B cell (primary cell): ENCODE measurements at regions not wholly inside any gene's neighbourhood (a gene's known extent, or its start where the extent isn't known, plus 50 kb on each side); places are given as distances from the start of the nearest gene placed in this dataset.

ENCODE experiments used
- ATAC-seq: fragments of 200-7000 bp; cut with Tn5 transposase; one replicate; pipeline ENCODE4 v1.10.0; 2021; ENCODE audit warnings: low read depth, mild to moderate bottlenecking, moderate number of reproducible peaks, moderate library complexity
- CTCF ChIA-PET: fragments of 350-600 bp; sonication (Branson Sonifier 250); formaldehyde crosslinking; loops from one replicate; lab custom pipeline; 2021; ENCODE audit warnings: antibody characterized with exemption, inconsistent platforms; lab: Charles Lee
- POLR2A ChIA-PET: fragments of 350-600 bp; sonication (Branson Sonifier 250); formaldehyde crosslinking; loops from one replicate; lab custom pipeline; 2021; ENCODE audit warnings: antibody characterized with exemption; lab: Charles Lee
- DNase-seq: peaks from one replicate; pipeline ENCODE4 v3.0.0; 2013
- H2AFZ ChIP-seq: 2 replicates; pipeline ENCODE4 v1.6.1; 2012; ENCODE audit warnings: mild to moderate bottlenecking, low read depth, low read length; ENCODE audit not compliant: insufficient read depth, poor library complexity, severe bottlenecking
- H3K27ac ChIP-seq, 2 donors: 1 replicate in 1 of 2; 2 replicates in 1 of 2; pipeline ENCODE4 v1.5.1; 2012 to 2013; ENCODE audit warnings: low read length in 2 of 2, mild to moderate bottlenecking in 2 of 2, moderate library complexity in 1 of 2
- H3K27me3 ChIP-seq, 4 experiments: fragments of 200-600 bp in 1 of 4; sonication (generic) in 1 of 4; replicated peaks in 1 of 4; 1 replicate in 2 of 4; 2 replicates in 2 of 4; pipeline versions ENCODE4 v1.6.1 to v1.7.0; 2013 to 2016; ENCODE audit warnings: low read length in 3 of 4, mild to moderate bottlenecking in 2 of 4, mixed read lengths in 1 of 4, moderate library complexity in 1 of 4; ENCODE audit not compliant: insufficient read depth in 4 of 4, control insufficient read depth in 3 of 4; ENCODE audit errors: control extremely low read depth in 1 of 4
- H3K36me3 ChIP-seq, 2 experiments: replicated peaks in 1 of 2; 1 replicate in 1 of 2; 2 replicates in 1 of 2; pipeline versions ENCODE4 v1.6.1 to v1.7.1; 2013; ENCODE audit warnings: low read length in 1 of 2; ENCODE audit not compliant: insufficient read depth in 2 of 2, control insufficient read depth in 1 of 2; ENCODE audit errors: control extremely low read depth in 1 of 2, extremely low read depth in 1 of 2
- H3K4me1 ChIP-seq, 2 donors: fragments of 200-600 bp in 1 of 2; sonication (generic) in 1 of 2; 1 replicate in 1 of 2; 2 replicates in 1 of 2; pipeline versions ENCODE4 v1.5.1 to v1.6.1; 2013 to 2017; ENCODE audit warnings: low read length in 2 of 2; ENCODE audit not compliant: control insufficient read depth in 2 of 2, insufficient read depth in 2 of 2
- H3K4me2 ChIP-seq: replicated peaks from 2 replicates; pipeline ENCODE3; 2012; ENCODE audit warnings: mild to moderate bottlenecking, low read depth, low read length; ENCODE audit not compliant: poor library complexity, severe bottlenecking
- H3K4me3 ChIP-seq, 5 experiments: fragments of 200-600 bp in 1 of 5; sonication (generic) in 1 of 5; 1 replicate in 3 of 5; 2 replicates in 2 of 5; pipeline versions ENCODE4 v1.5.1 to v1.7.0; 2011 to 2016; ENCODE audit warnings: low read length in 4 of 5, mild to moderate bottlenecking in 4 of 5, low read depth in 2 of 5, control low read depth in 1 of 5, moderate library complexity in 1 of 5; ENCODE audit not compliant: insufficient read depth in 1 of 5; ENCODE audit errors: control extremely low read depth in 1 of 5, extremely low read depth in 1 of 5
- H3K79me2 ChIP-seq: fragments of 200-600 bp; sonication (generic); one replicate; pipeline ENCODE4 v1.6.0; 2016; ENCODE audit warnings: low read length; ENCODE audit not compliant: control insufficient read depth, insufficient read depth
- H3K9ac ChIP-seq: fragments of 200-600 bp; sonication (generic); 2 replicates; pipeline ENCODE4 v1.6.1; 2017; ENCODE audit warnings: mild to moderate bottlenecking, low read length, moderate library complexity
- H3K9me3 ChIP-seq, 3 donors: one replicate each; pipeline versions ENCODE4 v1.6.1 to v1.7.1; 2013; ENCODE audit warnings: low read length in 2 of 3; ENCODE audit not compliant: control insufficient read depth in 2 of 3, insufficient read depth in 1 of 3; ENCODE audit errors: control extremely low read depth in 1 of 3
- H4K20me1 ChIP-seq: 2 replicates; pipeline ENCODE4 v1.6.0; 2012; ENCODE audit warnings: mild to moderate bottlenecking, low read length; ENCODE audit not compliant: insufficient read depth, control insufficient read depth, poor library complexity, severe bottlenecking
- H3K27ac Mint-ChIP-seq: one replicate; pipeline ENCODE4 v1.8.0; 2021; ENCODE audit warnings: mixed read lengths
- H3K27me3 Mint-ChIP-seq: one replicate; pipeline ENCODE4 v1.8.0; 2021; ENCODE audit warnings: mixed read lengths
- H3K4me1 Mint-ChIP-seq: one replicate; pipeline ENCODE4 v1.8.0; 2021; ENCODE audit warnings: mixed read lengths
- H3K4me3 Mint-ChIP-seq: one replicate; pipeline ENCODE4 v1.8.0; 2021; ENCODE audit warnings: mixed read lengths
- H3K9me3 Mint-ChIP-seq: one replicate; pipeline ENCODE4 v1.8.0; 2022; ENCODE audit warnings: mixed read lengths; ENCODE audit not compliant: insufficient read depth
- CTCF ChIP-seq: fragments of 200-600 bp; IDR thresholded peaks from one replicate; pipeline ENCODE4 v1.8.0; 2022; ENCODE audit warnings: antibody characterized with exemption, mild to moderate bottlenecking
- EZH2 ChIP-seq: IDR thresholded peaks from 2 replicates; pipeline ENCODE4 v1.6.1; 2012; ENCODE audit warnings: borderline replicate concordance, low read depth, mild to moderate bottlenecking, moderate library complexity, low read length; ENCODE audit not compliant: insufficient read depth, poor library complexity, severe bottlenecking
- WGBS: methylation state at CpG from one replicate; pipeline ENCODE4 v1.1.5; 2013; ENCODE audit warnings: missing lambda C conversion rate; ENCODE audit not compliant: insufficient coverage; 5-methylcytosine and 5-hydroxymethylcytosine counted together
- intact Hi-C: fragments of 100-400 bp; cut with micrococcal nuclease; formaldehyde crosslinking; loops from one replicate; pipeline ENCODE4 v1.10.0; 2022

- Histone ChIP-seq H3K4me3 (no peak overlapping the region), H3K36me3 (no peaks in the 10 kb centered on the region), H3K4me1 (no peaks in the 10 kb centered on the region), H3K79me2 (no peaks in the 10 kb centered on the region), H3K27ac (no peak overlapping the region), H3K27me3 (no peaks in the 10 kb centered on the region), H3K4me2 (no peak overlapping the region), H4K20me1 (no peaks in the 10 kb centered on the region), H3K9ac (no peak overlapping the region), H3K9me3 (peaks cover 0 to 10% (median 0%) of the 10 kb centered on the region in 3 donors), H2AFZ (no peak overlapping the region)
- POLR2A ChIA-PET, result no interaction called here
- 50% methylated on average over 1 of the region's 2 CpGs for WGBS
- intact Hi-C loops, result no loop called here
- TF ChIP-seq CTCF (no peak), EZH2 (no peak)
- Mint-ChIP-seq H3K4me1 (no peaks in the 10 kb centered on the region), H3K4me3 (no peak overlapping the region), H3K27ac (no peak overlapping the region), H3K9me3 (peaks cover 6% of the 10 kb centered on the region), H3K27me3 (no peaks in the 10 kb centered on the region)
- DNase-seq (no peak), ATAC-seq (no peak)
- CTCF ChIA-PET, result no interaction called here
Measured at GRCh38 chr5:85545129-85545528, 1072.6 kb upstream of the COX7C start.

GRCh38 chr5:85549229-85549628 lies 1068.5 kb upstream of the COX7C start:
- ChIA-PET CTCF (no interaction called here), POLR2A (no interaction called here)
- Histone ChIP-seq H3K79me2 (no peaks in the 10 kb centered on the region), H3K9ac (no peak overlapping the region), H3K27ac (no peak overlapping the region), H3K27me3 (no peaks in the 10 kb centered on the region), H4K20me1 (no peaks in the 10 kb centered on the region), H3K4me2 (no peak overlapping the region), H3K4me3 (no peak overlapping the region), H3K9me3 (peaks cover 0 to 20% (median 2%) of the 10 kb centered on the region in 3 donors), H2AFZ (no peak overlapping the region), H3K4me1 (no peaks in the 10 kb centered on the region), H3K36me3 (no peaks in the 10 kb centered on the region)
- Mint-ChIP-seq H3K27ac (no peak overlapping the region), H3K4me3 (no peak overlapping the region), H3K4me1 (no peaks in the 10 kb centered on the region), H3K9me3 (peaks cover 11% of the 10 kb centered on the region), H3K27me3 (no peaks in the 10 kb centered on the region)
- DNase-seq (no peak), ATAC-seq (no peak)
- intact Hi-C loops, result no loop called here
- TF ChIP-seq CTCF, result no peak
- no peak for TF ChIP-seq EZH2
- 94% methylated on average over 9 of the region's 10 CpGs for WGBS
